ENCODE measurements at regions not wholly inside any gene's neighbourhood (a gene's known extent, or its start where the extent isn't known, plus 50 kb on each side); places are given as distances from the start of the nearest gene placed in this dataset.

DNA sequence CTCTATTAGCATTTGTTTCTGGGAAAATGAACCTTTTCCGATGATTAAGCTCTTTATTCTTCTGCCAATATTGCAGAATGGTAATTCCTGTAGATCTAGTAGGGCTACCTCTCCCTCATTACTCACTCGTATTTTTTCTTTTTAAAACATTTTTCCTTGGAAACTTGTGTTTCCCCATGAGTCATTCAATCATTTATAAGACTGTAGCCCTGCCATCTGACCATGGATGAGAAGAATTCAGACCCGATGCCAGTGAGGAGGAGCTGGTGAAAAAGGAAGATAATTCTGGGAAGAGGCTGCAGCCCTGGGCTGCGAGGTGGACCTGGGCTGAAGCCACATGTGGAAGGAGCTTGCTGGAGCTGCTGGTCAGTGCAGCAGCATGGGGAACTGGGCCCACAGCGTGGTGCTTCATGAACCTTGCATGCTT, 242.8 kb downstream of the KLF6 start:
- H3K27ac ChIP-seq: no peak overlapping the region
- TF ChIP-seq, protein P1, sequence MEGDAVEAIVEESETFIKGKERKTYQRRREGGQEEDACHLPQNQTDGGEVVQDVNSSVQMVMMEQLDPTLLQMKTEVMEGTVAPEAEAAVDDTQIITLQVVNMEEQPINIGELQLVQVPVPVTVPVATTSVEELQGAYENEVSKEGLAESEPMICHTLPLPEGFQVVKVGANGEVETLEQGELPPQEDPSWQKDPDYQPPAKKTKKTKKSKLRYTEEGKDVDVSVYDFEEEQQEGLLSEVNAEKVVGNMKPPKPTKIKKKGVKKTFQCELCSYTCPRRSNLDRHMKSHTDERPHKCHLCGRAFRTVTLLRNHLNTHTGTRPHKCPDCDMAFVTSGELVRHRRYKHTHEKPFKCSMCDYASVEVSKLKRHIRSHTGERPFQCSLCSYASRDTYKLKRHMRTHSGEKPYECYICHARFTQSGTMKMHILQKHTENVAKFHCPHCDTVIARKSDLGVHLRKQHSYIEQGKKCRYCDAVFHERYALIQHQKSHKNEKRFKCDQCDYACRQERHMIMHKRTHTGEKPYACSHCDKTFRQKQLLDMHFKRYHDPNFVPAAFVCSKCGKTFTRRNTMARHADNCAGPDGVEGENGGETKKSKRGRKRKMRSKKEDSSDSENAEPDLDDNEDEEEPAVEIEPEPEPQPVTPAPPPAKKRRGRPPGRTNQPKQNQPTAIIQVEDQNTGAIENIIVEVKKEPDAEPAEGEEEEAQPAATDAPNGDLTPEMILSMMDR (IDR thresholded peaks at IDR 0.05): no peak
- no peak for TF ChIP-seq ZFX (IDR thresholded peaks at IDR 0.05; ENCODE audit: borderline replicate concordance)

DNA sequence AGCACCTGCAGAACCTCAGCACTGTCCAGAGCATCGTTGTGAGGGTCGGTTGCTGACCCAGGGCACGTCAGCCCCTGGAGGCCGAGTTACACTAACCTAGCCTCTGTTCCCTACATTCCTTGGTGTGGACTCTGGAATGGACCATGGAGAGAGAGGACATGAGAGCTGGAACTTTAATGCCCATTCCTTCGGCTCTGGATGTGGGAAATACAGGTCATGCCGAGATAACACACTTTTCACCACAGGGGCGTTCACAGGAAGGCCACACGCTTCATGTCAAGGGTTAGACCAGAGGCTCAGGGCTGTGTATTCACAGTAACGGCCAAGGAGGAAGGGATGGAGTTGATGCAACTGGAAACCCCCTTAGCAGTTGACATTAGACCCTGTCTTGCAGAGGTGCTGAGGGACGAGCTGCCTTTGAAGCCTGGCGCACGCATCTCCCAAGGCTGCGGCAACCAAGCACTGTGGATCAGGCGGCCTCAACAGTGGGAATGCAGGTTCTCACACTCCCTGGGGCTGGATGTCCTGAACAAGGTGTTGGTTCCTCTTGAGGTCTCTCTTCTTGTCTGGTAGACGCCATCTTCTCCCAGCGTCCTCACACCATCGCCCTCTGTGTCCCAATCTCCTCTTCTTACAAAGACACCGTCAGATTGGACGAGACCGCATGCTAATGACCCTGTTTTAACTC, 245.2 kb downstream of the KLF6 start:
- no peak for TF ChIP-seq ZFX (IDR thresholded peaks at IDR 0.05; ENCODE audit: borderline replicate concordance)
- TF ChIP-seq, protein P1 (IDR thresholded peaks at IDR 0.05): no peak
- no peak overlapping the region for H3K27ac ChIP-seq

DNA sequence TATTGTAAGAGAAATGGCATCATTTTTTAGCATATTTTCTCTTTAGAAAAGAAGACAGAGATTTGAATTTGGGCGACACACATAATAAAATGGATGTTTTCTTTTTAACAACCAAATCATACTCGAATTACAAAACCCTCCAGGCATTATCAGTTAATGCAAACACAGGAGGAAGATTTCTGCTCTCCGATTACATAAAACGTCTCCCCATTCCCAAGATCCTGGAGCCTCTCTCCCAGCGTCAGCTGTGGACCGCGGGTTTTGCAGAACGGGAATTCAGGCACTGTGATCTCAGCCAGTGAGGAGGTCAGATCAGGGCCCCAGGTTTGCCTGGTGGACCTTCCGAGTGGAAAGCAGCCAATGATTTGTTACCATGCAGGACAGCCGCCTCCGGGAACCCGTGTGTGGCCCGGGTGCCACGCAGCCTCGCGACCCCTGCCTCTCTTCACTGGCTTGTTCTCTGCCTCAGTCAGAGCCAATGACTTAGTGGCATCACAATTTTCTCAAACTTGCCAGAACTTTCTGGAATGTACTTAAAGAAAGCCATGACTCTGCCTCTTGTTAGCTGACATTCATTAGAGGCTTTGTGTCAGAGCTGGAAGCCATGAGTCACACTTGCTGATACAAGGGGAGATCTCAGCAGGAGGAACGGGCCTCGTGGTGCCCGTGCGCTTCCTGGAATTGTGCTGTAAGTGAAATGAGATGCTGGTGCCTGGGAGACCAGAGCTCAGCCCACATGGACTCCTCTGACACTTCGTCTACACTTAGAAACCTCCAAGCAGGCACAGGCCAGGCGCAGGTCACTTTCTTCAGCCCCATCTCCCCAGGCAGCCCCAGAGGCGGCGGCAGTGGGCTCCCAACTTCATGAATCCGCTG, 246.1 kb downstream of the KLF6 start:
- no peak for TF ChIP-seq ZFX (IDR thresholded peaks at IDR 0.05; ENCODE audit: borderline replicate concordance)
- H3K27ac ChIP-seq: no peak overlapping the region

DNA sequence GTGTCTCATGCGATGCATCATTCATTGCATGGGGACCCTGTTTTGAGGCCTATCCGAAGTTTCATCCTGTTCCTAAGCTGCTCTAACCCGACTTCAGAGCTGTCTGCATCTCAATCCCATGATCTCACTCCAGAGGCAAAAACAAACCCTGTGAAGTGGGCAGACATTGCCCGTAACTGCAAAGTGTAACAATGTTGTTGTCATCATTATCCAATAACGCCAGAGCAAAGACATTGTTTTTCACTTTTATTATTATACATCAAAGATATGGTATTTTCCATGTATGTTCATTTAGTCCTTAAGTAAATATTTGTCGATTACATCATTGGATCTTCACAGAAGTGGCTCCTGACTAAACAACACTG, 246.7 kb downstream of the KLF6 start:
- H3K27ac ChIP-seq: no peak overlapping the region

DNA sequence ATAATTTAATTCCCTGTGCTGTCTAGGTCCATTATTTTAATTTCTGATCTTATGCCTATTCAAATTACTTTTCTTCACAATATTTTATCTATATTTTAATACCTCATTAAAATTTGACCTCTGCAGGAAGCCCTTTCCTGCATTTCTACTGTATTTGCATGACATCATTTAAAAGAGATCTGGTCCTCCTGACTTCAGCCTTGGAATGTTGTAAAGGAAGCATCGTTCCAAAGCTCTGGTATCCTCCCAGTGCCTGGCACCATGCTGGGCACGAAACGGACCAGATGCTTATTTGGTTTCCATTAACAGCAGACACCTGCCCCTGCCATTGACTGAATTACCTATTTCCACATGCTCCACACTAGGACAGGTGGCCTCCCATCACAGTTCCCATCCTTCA, 247.5 kb downstream of the KLF6 start:
- H3K27ac ChIP-seq: no peak overlapping the region
- no peak for TF ChIP-seq ZFX (IDR thresholded peaks at IDR 0.05; ENCODE audit: borderline replicate concordance)
- TF ChIP-seq, protein P1 (IDR thresholded peaks at IDR 0.05): no peak

More for the DNA sequence above, 246.7 kb downstream of the KLF6 start:
- TF ChIP-seq ZFX (IDR thresholded peaks at IDR 0.05; ENCODE audit: borderline replicate concordance): no peak
- TF ChIP-seq, protein P1 (IDR thresholded peaks at IDR 0.05): no peak

DNA sequence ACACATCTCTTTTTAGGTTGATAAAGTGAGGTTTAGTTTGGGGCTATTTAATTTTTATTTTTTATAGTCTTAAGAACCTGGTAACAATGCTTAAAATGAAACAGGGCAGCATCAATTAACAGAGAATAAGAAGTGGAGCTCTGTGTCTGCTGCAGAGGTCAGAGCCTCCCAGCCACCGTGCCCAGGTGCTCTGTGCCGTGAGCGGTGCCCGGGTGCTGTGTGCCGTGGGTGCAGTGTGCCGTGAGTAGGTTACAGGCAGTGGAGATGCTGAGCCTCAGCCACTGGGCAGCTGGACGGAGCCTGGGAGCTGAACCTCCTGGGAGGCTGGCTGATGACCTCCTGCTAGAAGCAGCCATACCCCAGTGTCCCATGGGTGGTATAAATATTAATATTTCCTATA, 250.0 kb downstream of the KLF6 start:
- no peak overlapping the region for H3K27ac ChIP-seq
- TF ChIP-seq, protein P1 (IDR thresholded peaks at IDR 0.05): no peak
- no peak for TF ChIP-seq ZFX (IDR thresholded peaks at IDR 0.05; ENCODE audit: borderline replicate concordance)

DNA sequence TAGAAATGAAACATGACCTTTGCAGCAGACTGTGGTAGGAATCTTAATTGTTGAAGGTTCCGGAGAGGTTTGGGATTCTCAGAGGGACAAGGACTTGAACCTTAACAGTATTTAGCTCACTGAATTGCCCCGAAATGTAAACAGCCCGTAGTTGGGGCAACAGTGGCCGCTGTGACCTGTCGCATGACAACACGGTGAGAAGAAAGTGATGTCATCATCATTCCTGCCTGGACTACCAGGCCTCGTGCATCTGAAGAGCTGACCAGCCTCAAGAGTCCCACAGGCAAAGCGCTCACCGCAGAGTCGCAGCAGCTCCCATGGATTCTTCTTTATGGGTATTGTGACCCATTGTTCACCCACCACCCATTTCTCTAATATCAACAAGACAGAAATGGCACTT, 250.6 kb downstream of the KLF6 start:
- no peak overlapping the region for H3K27ac ChIP-seq
- no peak for TF ChIP-seq ZFX (IDR thresholded peaks at IDR 0.05; ENCODE audit: borderline replicate concordance)
- TF ChIP-seq, protein P1 (IDR thresholded peaks at IDR 0.05): no peak

Data from 22Rv1 (cell line).